GM12878 (cell line): ENCODE measurements at regions not wholly inside any gene's neighbourhood (a gene's known extent, or its start where the extent isn't known, plus 50 kb on each side); places are given as distances from the start of the nearest gene placed in this dataset.

Experiments used
- ATAC-seq: fragments of 200-7000 bp; cut with Tn5 transposase; 3 replicates; pipeline ENCODE4 v1.9.1; 2020; ENCODE audit warnings: mild to moderate bottlenecking, moderate library complexity
- BruUV-seq: library from RNA; stranded (reverse); fragments of 400-500 nt; replicated peaks from 2 replicates; lab custom pipeline; 2021; lab: Mats Ljungman, UMichigan
- CTCF ChIA-PET: fragments of 300-600 bp; sonication (Branson Sonifier 250); formaldehyde crosslinking; extraction: SDS; loops from one replicate; lab custom pipeline; 2021; ENCODE audit warnings: inconsistent platforms; lab: Yijun Ruan, JAX
- POLR2A ChIA-PET: fragments of 350-600 bp; formaldehyde crosslinking; extraction: SDS; loops from one replicate; lab custom pipeline; 2021; ENCODE audit warnings: inconsistent platforms; lab: Charles Lee
- RAD21 ChIA-PET: fragments of 300-600 bp; sonication (Branson Sonifier 250); formaldehyde crosslinking; loops from one replicate; lab custom pipeline; 2023; ENCODE audit warnings: antibody characterized with exemption; ENCODE audit not compliant: unreplicated experiment; lab: Charles Lee
- SMC1A ChIA-PET: fragments of 300-600 bp; sonication (Branson Sonifier 250); formaldehyde crosslinking; loops from one replicate; lab custom pipeline; 2023; ENCODE audit not compliant: unreplicated experiment, uncharacterized antibody; lab: Charles Lee
- DNase-seq: peaks from one replicate; pipeline ENCODE4 v3.0.0-alpha.2; 2011; ENCODE audit warnings: low read depth, low spot score
- FAIRE-seq: peaks from 3 replicates; lab custom pipeline; 2011; peaks lifted over from hg19 to GRCh38; lab: Jason Lieb, UNC
- H2AFZ ChIP-seq: 2 replicates; pipeline ENCODE4 v1.6.0; 2011; ENCODE audit warnings: low read depth, low read length, control low read depth; ENCODE audit not compliant: control insufficient read depth
- H3K27ac ChIP-seq: 2 replicates; pipeline ENCODE4 v1.5.1; 2011; ENCODE audit warnings: control low read depth; ENCODE audit not compliant: control insufficient read depth, insufficient read depth
- H3K27me3 ChIP-seq, 2 experiments: replicated peaks in 1 of 2; 2 replicates each; pipeline versions ENCODE4 v1.6.0 to v1.6.1; 2011; ENCODE audit warnings: low read length in 1 of 2; ENCODE audit not compliant: control insufficient read depth in 2 of 2, insufficient read depth in 2 of 2
- H3K36me3 ChIP-seq, 2 experiments: 2 replicates each; pipeline ENCODE4 v1.5.1; 2011; ENCODE audit warnings: low read length in 1 of 2; ENCODE audit not compliant: control insufficient read depth in 2 of 2, insufficient read depth in 2 of 2
- H3K4me1 ChIP-seq: 2 replicates; pipeline ENCODE4 v1.6.1; 2011; ENCODE audit warnings: mild to moderate bottlenecking, low read length, moderate library complexity, mixed read lengths; ENCODE audit not compliant: control insufficient read depth, insufficient read depth
- H3K4me2 ChIP-seq: 2 replicates; pipeline ENCODE4 v1.6.0; 2011; ENCODE audit warnings: control low read depth; ENCODE audit not compliant: control insufficient read depth, insufficient read depth
- H3K4me3 ChIP-seq: fragments of 200-600 bp; sonication (generic); 2 replicates; pipeline ENCODE4 v1.5.1; 2016
- H3K79me2 ChIP-seq: 2 replicates; pipeline ENCODE4 v1.6.0; 2011; ENCODE audit warnings: low read length; ENCODE audit not compliant: control insufficient read depth, insufficient read depth
- H3K9ac ChIP-seq: 2 replicates; pipeline ENCODE4 v1.8.0; 2011; ENCODE audit warnings: low read length, control low read depth, mixed read lengths; ENCODE audit not compliant: control insufficient read depth, insufficient read depth
- H3K9me3 ChIP-seq: replicated peaks from 3 replicates; pipeline ENCODE4 v1.5.1; 2011; ENCODE audit warnings: mild to moderate bottlenecking, low read length; ENCODE audit not compliant: control insufficient read depth, insufficient read depth
- H4K20me1 ChIP-seq: 2 replicates; pipeline ENCODE4 v1.6.0; 2011; ENCODE audit not compliant: control insufficient read depth, insufficient read depth
- E4F1 ChIP-seq: fragments of 450-650 bp; IDR thresholded peaks from 2 replicates; pipeline ENCODE4 v1.6.1; 2018; ENCODE audit warnings: borderline replicate concordance, mild to moderate bottlenecking; ENCODE audit not compliant: partially characterized antibody
- HDAC6 ChIP-seq: fragments of 200-600 bp; sonication (generic); IDR thresholded peaks from one replicate; pipeline ENCODE4 v1.8.0; 2017; ENCODE audit warnings: antibody characterized with exemption; ENCODE audit not compliant: unreplicated experiment
- HDGF ChIP-seq: fragments of 450-650 bp; IDR thresholded peaks from 2 replicates; pipeline ENCODE4 v1.6.1; 2016; ENCODE audit warnings: antibody characterized with exemption
- KDM1A ChIP-seq: fragments of 200-600 bp; sonication (generic); IDR thresholded peaks from 2 replicates; pipeline ENCODE4 v1.6.1; 2016; ENCODE audit warnings: borderline replicate concordance
- MEF2B ChIP-seq: fragments of 450-650 bp; IDR thresholded peaks from 2 replicates; pipeline ENCODE4 v1.6.1; 2018; ENCODE audit warnings: mild to moderate bottlenecking, moderate library complexity; ENCODE audit not compliant: partially characterized antibody, poor library complexity, severe bottlenecking
- SRF ChIP-seq, 2 experiments: IDR thresholded peaks; 2 replicates each; pipeline ENCODE4 v1.6.1; 2011; ENCODE audit warnings: low read depth in 2 of 2, low read length in 2 of 2, mild to moderate bottlenecking in 1 of 2, moderate library complexity in 1 of 2
- TBL1XR1 ChIP-seq: IDR thresholded peaks from 2 replicates; pipeline ENCODE4 v1.6.1; 2012; ENCODE audit warnings: low read depth, low read length, improper control_type of control experiment
- TCF7 ChIP-seq: IDR thresholded peaks from 2 replicates; pipeline ENCODE4 v1.6.1; 2014; ENCODE audit warnings: antibody characterized with exemption, borderline replicate concordance
- WRNIP1 ChIP-seq: IDR thresholded peaks from 2 replicates; pipeline ENCODE4 v1.6.1; 2011; ENCODE audit warnings: low read depth, low read length, improper control_type of control experiment, borderline replicate concordance
- WGBS: methylation state at CpG from one replicate; pipeline ENCODE4 v1.1.6; 2016; ENCODE audit warnings: low lambda C conversion rate; ENCODE audit not compliant: insufficient replicate concordance, insufficient coverage; ENCODE audit errors: missing lambda C conversion rate; 5-methylcytosine and 5-hydroxymethylcytosine counted together
- in situ Hi-C: fragments of 300-500 bp; cut with MboI; formaldehyde crosslinking; loops from 9 replicates; pipeline ENCODE4 v1.14.3; 2018; ENCODE audit warnings: mixed read lengths
- intact Hi-C: fragments of 100-400 bp; cut with micrococcal nuclease; formaldehyde crosslinking; loops from one replicate; pipeline ENCODE4 v1.14.2; 2022; ENCODE audit not compliant: unreplicated experiment
- TF ChIP-seq, protein P1 (sequence below): fragments of 450-650 bp; conservative IDR thresholded peaks from 2 replicates; pipeline ENCODE4 v1.6.1; 2017; ENCODE audit warnings: mild to moderate bottlenecking, moderate library complexity

DNA sequence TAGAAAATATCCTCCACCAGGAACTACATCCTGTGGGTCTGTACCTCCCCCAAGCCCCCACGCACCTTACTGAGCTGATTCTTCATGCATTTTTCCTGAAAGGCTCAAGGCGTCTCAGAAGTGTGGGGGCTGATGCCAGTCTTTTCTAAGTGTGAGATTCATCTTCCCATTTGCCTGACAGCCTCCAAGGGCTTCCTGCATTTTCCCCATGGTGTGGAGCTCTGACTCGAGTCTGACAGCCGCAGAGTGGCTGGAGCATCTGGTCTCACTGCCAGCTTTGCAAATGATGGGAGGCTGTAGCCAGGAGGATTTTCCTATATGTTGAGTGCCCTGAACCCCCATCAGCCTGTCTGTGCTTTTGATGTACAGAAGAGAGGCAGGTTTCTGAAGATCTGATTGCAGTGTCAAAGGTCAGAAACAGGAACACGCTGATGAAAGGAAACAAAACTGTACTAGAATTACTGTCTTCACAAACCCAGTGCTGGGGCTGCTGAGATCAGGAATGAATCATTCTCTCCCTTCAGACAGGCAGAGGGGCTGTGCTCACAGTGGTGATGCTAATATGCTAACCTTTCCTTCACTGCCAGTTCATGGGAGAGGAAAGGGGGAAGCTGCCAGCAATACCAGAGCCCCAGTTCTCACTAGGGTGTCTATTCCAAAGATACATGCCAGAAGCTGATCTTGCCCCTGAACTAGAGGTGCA lies 201.5 kb upstream of the C1orf174 start (continued):
- TF ChIP-seq TBL1XR1, result no peak
- no peak for TF ChIP-seq HDGF
- TF ChIP-seq E4F1, result no peak
- TF ChIP-seq MEF2B, result no peak

- no peaks in the 10 kb centered on the region for H3K9me3 ChIP-seq
- no peaks in the 10 kb centered on the region for H3K36me3 ChIP-seq
- no peak overlapping the region for H3K27ac ChIP-seq
- no TSS peak for BruUV-seq
- CTCF ChIA-PET, result no interaction called here
- TF ChIP-seq WRNIP1, result no peak
- TF ChIP-seq SRF (IDR thresholded peaks at IDR 0.05; ENCODE audit: low read depth in 2 of 2, low read length in 2 of 2), result no peak
- TF ChIP-seq TCF7, result no peak
- TF ChIP-seq, protein P1, sequence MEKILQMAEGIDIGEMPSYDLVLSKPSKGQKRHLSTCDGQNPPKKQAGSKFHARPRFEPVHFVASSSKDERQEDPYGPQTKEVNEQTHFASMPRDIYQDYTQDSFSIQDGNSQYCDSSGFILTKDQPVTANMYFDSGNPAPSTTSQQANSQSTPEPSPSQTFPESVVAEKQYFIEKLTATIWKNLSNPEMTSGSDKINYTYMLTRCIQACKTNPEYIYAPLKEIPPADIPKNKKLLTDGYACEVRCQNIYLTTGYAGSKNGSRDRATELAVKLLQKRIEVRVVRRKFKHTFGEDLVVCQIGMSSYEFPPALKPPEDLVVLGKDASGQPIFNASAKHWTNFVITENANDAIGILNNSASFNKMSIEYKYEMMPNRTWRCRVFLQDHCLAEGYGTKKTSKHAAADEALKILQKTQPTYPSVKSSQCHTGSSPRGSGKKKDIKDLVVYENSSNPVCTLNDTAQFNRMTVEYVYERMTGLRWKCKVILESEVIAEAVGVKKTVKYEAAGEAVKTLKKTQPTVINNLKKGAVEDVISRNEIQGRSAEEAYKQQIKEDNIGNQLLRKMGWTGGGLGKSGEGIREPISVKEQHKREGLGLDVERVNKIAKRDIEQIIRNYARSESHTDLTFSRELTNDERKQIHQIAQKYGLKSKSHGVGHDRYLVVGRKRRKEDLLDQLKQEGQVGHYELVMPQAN, result no peak
- no peak for TF ChIP-seq HDAC6
- TF ChIP-seq KDM1A, result no peak
- SMC1A ChIA-PET, result no interaction called here
- no peak overlapping the region for H3K4me3 ChIP-seq
- H3K4me1 ChIP-seq, result no peaks in the 10 kb centered on the region
- in situ Hi-C loops (no loop called here), intact Hi-C loops (no loop called here)
- no peaks in the 10 kb centered on the region for H3K27me3 ChIP-seq
- RAD21 ChIA-PET, result no interaction called here
- H3K79me2 ChIP-seq, result no peaks in the 10 kb centered on the region
- ATAC-seq (no peak), FAIRE-seq (no peak), DNase-seq (no peak)
- WGBS, result 6% methylated on average over 14 of the region's 14 CpGs
- H3K4me2 ChIP-seq, result no peak overlapping the region
- H3K9ac ChIP-seq, result no peak overlapping the region
- POLR2A ChIA-PET, result no interaction called here
- no peaks in the 10 kb centered on the region for H4K20me1 ChIP-seq
- H2AFZ ChIP-seq, result no peak overlapping the region
Measured at GRCh38 chr1:4105300-4105880, 205.3 kb upstream of the C1orf174 start.
